ENCODE measurements at regions not wholly inside any gene's neighbourhood (a gene's known extent, or its start where the extent isn't known, plus 50 kb on each side); places are given as distances from the start of the nearest gene placed in this dataset.

- 83% methylated on average over 3 of the region's 3 CpGs; no CpG with 5 or more reads in 1 of the 2 experiments for WGBS, 2 experiments (ENCODE audit: extremely low coverage in 1 of 2, insufficient coverage in 1 of 2, insufficient read length in 1 of 2, insufficient replicate concordance in 2 of 2, low coverage in 1 of 2, low lambda C conversion rate in 2 of 2, missing lambda C conversion rate in 1 of 2)
These were observed 318.5 kb upstream of the MAP3K7 start for GRCh38 chr6:90905351-90905750.

More at GRCh38 chr6:90905351-90905750, 318.5 kb upstream of the MAP3K7 start:
- POLR2A ChIA-PET (ENCODE audit: partially characterized antibody), result no interaction called here
- H3K79me1 ChIP-seq (ENCODE audit: low read depth, low read length), result no peaks in the 10 kb centered on the region
- H2BK120ac ChIP-seq (replicated peaks; ENCODE audit: low read depth, low read length), result no peak overlapping the region
- no peak overlapping the region for H3K9ac ChIP-seq (replicated peaks in 1 of 4; ENCODE audit: extremely low read depth in 1 of 4, low read depth in 3 of 4, low read length in 3 of 4)
- H4K20me1 ChIP-seq (replicated peaks in 1 of 2; ENCODE audit: control insufficient read depth in 1 of 2, insufficient read depth in 2 of 2, low read length in 2 of 2), result no peaks in the 10 kb centered on the region
- no peak overlapping the region for H3K4ac ChIP-seq (replicated peaks; ENCODE audit: insufficient read length, low read depth, low read length)
- no peak overlapping the region for H3K18ac ChIP-seq (ENCODE audit: extremely low read depth, low read length)
- no peak for TF ChIP-seq RAD21 (IDR thresholded peaks at IDR 0.05 in 1 of 2, conservative IDR thresholded peaks at IDR 0.05 in 1 of 2; ENCODE audit: low read depth in 2 of 2, low read length in 2 of 2)
- no peak for TF ChIP-seq CREB1 (IDR thresholded peaks at IDR 0.05)
- no peak for TF ChIP-seq PHF8 (conservative IDR thresholded peaks at IDR 0.05; ENCODE audit: low read depth, low read length)
- no peak for TF ChIP-seq GABPA (IDR thresholded peaks at IDR 0.05; ENCODE audit: borderline replicate concordance, insufficient read depth, low read length)
- TF ChIP-seq JUND (IDR thresholded peaks at IDR 0.05; ENCODE audit: low read length), result no peak
- TF ChIP-seq TAF7 (optimal IDR thresholded peaks at IDR 0.05; ENCODE audit: borderline replicate concordance, low read depth, low read length), result no peak
- TF ChIP-seq BRCA1 (IDR thresholded peaks at IDR 0.05; ENCODE audit: low read depth, low read length), result no peak
- no peak overlapping the region for H2BK20ac ChIP-seq (ENCODE audit: low read length)
- H3K4me1 ChIP-seq (replicated peaks in 1 of 4; ENCODE audit: control insufficient read depth in 3 of 4, insufficient read depth in 4 of 4, low read length in 3 of 4), result no peaks in the 10 kb centered on the region
- H3K23ac ChIP-seq (ENCODE audit: insufficient read length), result no peak overlapping the region
- H3K14ac ChIP-seq (ENCODE audit: insufficient read length), result no peak overlapping the region
- H2AK5ac ChIP-seq (ENCODE audit: low read depth, low read length), result no peak overlapping the region
- H2BK5ac ChIP-seq (ENCODE audit: low read depth, low read length), result no peak overlapping the region
- H2AFZ ChIP-seq (ENCODE audit: low read length), result no peak overlapping the region
- H2BK12ac ChIP-seq (ENCODE audit: low read depth, low read length), result no peak overlapping the region
- no peaks in the 10 kb centered on the region for H3K79me2 ChIP-seq (ENCODE audit: control insufficient read depth in 1 of 2, insufficient read depth in 2 of 2, low read length in 2 of 2)
- H2BK15ac ChIP-seq (ENCODE audit: low read length), result no peak overlapping the region
- no peaks in the 10 kb centered on the region for H3K9me3 ChIP-seq (ENCODE audit: insufficient read depth in 2 of 2, low read depth in 1 of 2, low read length in 1 of 2)
- no peaks in the 10 kb centered on the region for H3K27me3 ChIP-seq (replicated peaks in 1 of 4; ENCODE audit: control insufficient read depth in 3 of 4, extremely low read depth in 1 of 4, insufficient read depth in 3 of 4, low read length in 3 of 4)
- H4K5ac ChIP-seq (ENCODE audit: insufficient read length, low read depth, low read length), result no peak overlapping the region
- no peaks in the 10 kb centered on the region for H3K23me2 ChIP-seq (ENCODE audit: low read depth, low read length)
- no peak overlapping the region for H3K27ac ChIP-seq (ENCODE audit: low read depth, low read length)
- no peak overlapping the region for H4K8ac ChIP-seq (ENCODE audit: extremely low read depth, insufficient read depth, low read length)
- H4K91ac ChIP-seq (replicated peaks; ENCODE audit: insufficient read length, low read length), result no peak overlapping the region
- H3K36me3 ChIP-seq (ENCODE audit: control insufficient read depth in 2 of 4, insufficient read depth in 4 of 4, low read length in 3 of 4), result no peaks in the 10 kb centered on the region; a peak in 1 of 8 replicates
- no peak overlapping the region for H3K56ac ChIP-seq (replicated peaks; ENCODE audit: insufficient read length, low read depth, low read length)
- no peak overlapping the region for H3K4me3 ChIP-seq (ENCODE audit: extremely low read depth in 1 of 4, insufficient read depth in 2 of 4, low read depth in 3 of 4, low read length in 4 of 4)
- CTCF ChIA-PET (ENCODE audit: partially characterized antibody), result interaction anchor here (0.7 kb wide), 1 partner anchor 35 kb away, joined by 3 read pairs; no protein-coding TSS in a partner anchor
- no peak for DNase-seq (ENCODE audit: low read depth in 1 of 2, low spot score in 2 of 2)
- H3K4me2 ChIP-seq (ENCODE audit: insufficient read depth in 1 of 2, low read depth in 2 of 2, low read length in 2 of 2), result no peak overlapping the region
- FAIRE-seq, result no peak

Measured in H1 (cell line).